Keratinocyte (primary cell): ENCODE measurements at regions not wholly inside any gene's neighbourhood (a gene's known extent, or its start where the extent isn't known, plus 50 kb on each side); places are given as distances from the start of the nearest gene placed in this dataset.

ENCODE experiments used
- DNase-seq: peaks from one replicate; pipeline ENCODE4 v3.0.0-alpha.2; 2011; ENCODE audit warnings: low read depth, missing footprints, low spot score
- FAIRE-seq: peaks from 2 replicates; lab custom pipeline; 2011; peaks lifted over from hg19 to GRCh38; lab: Jason Lieb, UNC
- H2AFZ ChIP-seq: 2 replicates; pipeline ENCODE4 v1.6.0; 2012; ENCODE audit warnings: low read length, control low read depth, inconsistent platforms; ENCODE audit not compliant: control insufficient read depth
- H3K27ac ChIP-seq: 2 replicates; pipeline ENCODE4 v1.5.1; 2011; ENCODE audit warnings: low read length; ENCODE audit not compliant: control insufficient read depth, insufficient read depth
- H3K27me3 ChIP-seq: 3 replicates; pipeline ENCODE4 v1.6.0; 2011; ENCODE audit warnings: low read length; ENCODE audit not compliant: control insufficient read depth, insufficient read depth; ENCODE audit errors: extremely low read depth
- H3K36me3 ChIP-seq, 2 experiments: 2 replicates in 1 of 2; 3 replicates in 1 of 2; pipeline ENCODE4 v1.5.1; 2011; ENCODE audit warnings: low read length in 2 of 2, mild to moderate bottlenecking in 1 of 2; ENCODE audit not compliant: control insufficient read depth in 2 of 2, insufficient read depth in 2 of 2; ENCODE audit errors: extremely low read depth in 1 of 2
- H3K4me1 ChIP-seq: 3 replicates; pipeline ENCODE4 v1.5.1; 2011; ENCODE audit warnings: low read length; ENCODE audit not compliant: control insufficient read depth, insufficient read depth; ENCODE audit errors: extremely low read depth
- H3K4me2 ChIP-seq: 3 replicates; pipeline ENCODE4 v1.6.0; 2011; ENCODE audit warnings: low read depth, low read length; ENCODE audit not compliant: control insufficient read depth, insufficient read depth; ENCODE audit errors: extremely low read depth
- H3K4me3 ChIP-seq, 3 experiments: fragments of 200-600 bp in 1 of 3; sonication (generic) in 1 of 3; 2 replicates in 2 of 3; 3 replicates in 1 of 3; pipeline ENCODE4 v1.5.1; 2011 to 2016; ENCODE audit warnings: low read length in 3 of 3, mild to moderate bottlenecking in 3 of 3, control low read depth in 2 of 3, inconsistent platforms in 1 of 3, low read depth in 1 of 3, mixed read lengths in 1 of 3, mixed run types in 1 of 3, moderate library complexity in 1 of 3; ENCODE audit not compliant: control insufficient read depth in 2 of 3, insufficient read depth in 2 of 3; ENCODE audit errors: extremely low read depth in 1 of 3
- H3K79me2 ChIP-seq: 2 replicates; pipeline ENCODE4 v1.6.0; 2012; ENCODE audit warnings: low read length; ENCODE audit not compliant: control insufficient read depth, insufficient read depth
- H3K9ac ChIP-seq: 3 replicates; pipeline ENCODE4 v1.6.0; 2011; ENCODE audit warnings: low read length; ENCODE audit not compliant: control insufficient read depth, insufficient read depth; ENCODE audit errors: extremely low read depth
- H3K9me1 ChIP-seq: 3 replicates; pipeline ENCODE4 v1.6.0; 2011; ENCODE audit warnings: low read length; ENCODE audit not compliant: control insufficient read depth, insufficient read depth; ENCODE audit errors: extremely low read depth
- H3K9me3 ChIP-seq: 2 replicates; pipeline ENCODE4 v1.5.1; 2012; ENCODE audit warnings: low read depth, low read length; ENCODE audit not compliant: control insufficient read depth
- H4K20me1 ChIP-seq: 3 replicates; pipeline ENCODE4 v1.6.0; 2011; ENCODE audit warnings: low read length; ENCODE audit not compliant: control insufficient read depth, insufficient read depth; ENCODE audit errors: extremely low read depth
- CTCF ChIP-seq, 3 experiments: IDR thresholded peaks in 1 of 3; conservative IDR thresholded peaks in 1 of 3; optimal IDR thresholded peaks in 1 of 3; 2 replicates in 2 of 3; 3 replicates in 1 of 3; pipeline versions ENCODE3 to v1.5.1; 2011; ENCODE audit warnings: low read length in 3 of 3, mild to moderate bottlenecking in 3 of 3, moderate library complexity in 2 of 3, control low read depth in 1 of 3, inconsistent platforms in 1 of 3; ENCODE audit not compliant: insufficient read depth in 2 of 3; ENCODE audit errors: extremely low read depth in 1 of 3
- EZH2 ChIP-seq: IDR thresholded peaks from one replicate; pipeline ENCODE4 v1.6.1; 2012; ENCODE audit warnings: inconsistent platforms, mild to moderate bottlenecking, low read length, moderate library complexity
- dilution Hi-C: fragments of 300-500 bp; cut with MboI; formaldehyde crosslinking; loops from one replicate; pipeline ENCODE4 v1.7.0; 2020; ENCODE audit warnings: low sequenced_read_pairs; ENCODE audit not compliant: extremely low pct_ligation_motif_present

- H3K9me1 ChIP-seq = no peaks in the 10 kb centered on the region
- no peak overlapping the region for H2AFZ ChIP-seq
- H3K79me2 ChIP-seq = no peaks in the 10 kb centered on the region
- dilution Hi-C loops = no loop called here
- no peaks in the 10 kb centered on the region for H3K9me3 ChIP-seq
- H3K27ac ChIP-seq = no peak overlapping the region
- H3K27me3 ChIP-seq = no peaks in the 10 kb centered on the region
- TF ChIP-seq EZH2 (no peak), CTCF (optimal IDR thresholded peaks at IDR 0.05 in 1 of 3, IDR thresholded peaks at IDR 0.05 in 1 of 3, conservative IDR thresholded peaks at IDR 0.05 in 1 of 3; ENCODE audit: extremely low read depth in 1 of 3, insufficient read depth in 2 of 3, low read length in 3 of 3) (no peak)
- DNase-seq = no peak
- no peak overlapping the region for H3K4me3 ChIP-seq
- FAIRE-seq = no peak
- H3K4me1 ChIP-seq = no peaks in the 10 kb centered on the region
- no peaks in the 10 kb centered on the region for H4K20me1 ChIP-seq
- no peak overlapping the region for H3K4me2 ChIP-seq
- H3K36me3 ChIP-seq = no peaks in the 10 kb centered on the region
- H3K9ac ChIP-seq = no peak overlapping the region
Observed at GRCh38 chr11:81476345-81476744, 1257.3 kb downstream of the FAM181B start.

- H3K27me3 ChIP-seq = no peaks in the 10 kb centered on the region
- no peak overlapping the region for H3K9ac ChIP-seq
- no peaks in the 10 kb centered on the region for H3K4me1 ChIP-seq
- H3K4me2 ChIP-seq = no peak overlapping the region
- H3K27ac ChIP-seq = no peak overlapping the region
- no peaks in the 10 kb centered on the region for H3K9me1 ChIP-seq
- no peak for TF ChIP-seq CTCF (optimal IDR thresholded peaks at IDR 0.05 in 1 of 3, IDR thresholded peaks at IDR 0.05 in 1 of 3, conservative IDR thresholded peaks at IDR 0.05 in 1 of 3; ENCODE audit: extremely low read depth in 1 of 3, insufficient read depth in 2 of 3, low read length in 3 of 3)
- TF ChIP-seq EZH2 = no peak
- DNase-seq (no peak), FAIRE-seq (no peak)
- dilution Hi-C loops = no loop called here
- H3K79me2 ChIP-seq = no peaks in the 10 kb centered on the region
- no peaks in the 10 kb centered on the region for H3K9me3 ChIP-seq
- H2AFZ ChIP-seq = no peak overlapping the region
- H3K4me3 ChIP-seq = no peak overlapping the region
- no peaks in the 10 kb centered on the region for H4K20me1 ChIP-seq
- H3K36me3 ChIP-seq = no peaks in the 10 kb centered on the region
Observed at GRCh38 chr11:81472646-81473045, 1261.0 kb downstream of the FAM181B start.
